GM12878 (cell line): ENCODE measurements at regions not wholly inside any gene's neighbourhood (a gene's known extent, or its start where the extent isn't known, plus 50 kb on each side); places are given as distances from the start of the nearest gene placed in this dataset.

Experiments used
- ATAC-seq: fragments of 200-7000 bp; cut with Tn5 transposase; 3 replicates; pipeline ENCODE4 v1.9.1; 2020; ENCODE audit warnings: mild to moderate bottlenecking, moderate library complexity
- BruUV-seq: library from RNA; stranded (reverse); fragments of 400-500 nt; replicated peaks from 2 replicates; lab custom pipeline; 2021; lab: Mats Ljungman, UMichigan
- CTCF ChIA-PET: fragments of 300-600 bp; sonication (Branson Sonifier 250); formaldehyde crosslinking; extraction: SDS; loops from one replicate; lab custom pipeline; 2021; ENCODE audit warnings: inconsistent platforms; lab: Yijun Ruan, JAX
- POLR2A ChIA-PET: fragments of 350-600 bp; formaldehyde crosslinking; extraction: SDS; loops from one replicate; lab custom pipeline; 2021; ENCODE audit warnings: inconsistent platforms; lab: Charles Lee
- RAD21 ChIA-PET: fragments of 300-600 bp; sonication (Branson Sonifier 250); formaldehyde crosslinking; loops from one replicate; lab custom pipeline; 2023; ENCODE audit warnings: antibody characterized with exemption; ENCODE audit not compliant: unreplicated experiment; lab: Charles Lee
- SMC1A ChIA-PET: fragments of 300-600 bp; sonication (Branson Sonifier 250); formaldehyde crosslinking; loops from one replicate; lab custom pipeline; 2023; ENCODE audit not compliant: unreplicated experiment, uncharacterized antibody; lab: Charles Lee
- DNase-seq: peaks from one replicate; pipeline ENCODE4 v3.0.0-alpha.2; 2011; ENCODE audit warnings: low read depth, low spot score
- FAIRE-seq: peaks from 3 replicates; lab custom pipeline; 2011; peaks lifted over from hg19 to GRCh38; lab: Jason Lieb, UNC
- H2AFZ ChIP-seq: 2 replicates; pipeline ENCODE4 v1.6.0; 2011; ENCODE audit warnings: low read depth, low read length, control low read depth; ENCODE audit not compliant: control insufficient read depth
- H3K27ac ChIP-seq: 2 replicates; pipeline ENCODE4 v1.5.1; 2011; ENCODE audit warnings: control low read depth; ENCODE audit not compliant: control insufficient read depth, insufficient read depth
- H3K27me3 ChIP-seq, 2 experiments: replicated peaks in 1 of 2; 2 replicates each; pipeline versions ENCODE4 v1.6.0 to v1.6.1; 2011; ENCODE audit warnings: low read length in 1 of 2; ENCODE audit not compliant: control insufficient read depth in 2 of 2, insufficient read depth in 2 of 2
- H3K36me3 ChIP-seq, 2 experiments: 2 replicates each; pipeline ENCODE4 v1.5.1; 2011; ENCODE audit warnings: low read length in 1 of 2; ENCODE audit not compliant: control insufficient read depth in 2 of 2, insufficient read depth in 2 of 2
- H3K4me1 ChIP-seq: 2 replicates; pipeline ENCODE4 v1.6.1; 2011; ENCODE audit warnings: mild to moderate bottlenecking, low read length, moderate library complexity, mixed read lengths; ENCODE audit not compliant: control insufficient read depth, insufficient read depth
- H3K4me2 ChIP-seq: 2 replicates; pipeline ENCODE4 v1.6.0; 2011; ENCODE audit warnings: control low read depth; ENCODE audit not compliant: control insufficient read depth, insufficient read depth
- H3K4me3 ChIP-seq: fragments of 200-600 bp; sonication (generic); 2 replicates; pipeline ENCODE4 v1.5.1; 2016
- H3K79me2 ChIP-seq: 2 replicates; pipeline ENCODE4 v1.6.0; 2011; ENCODE audit warnings: low read length; ENCODE audit not compliant: control insufficient read depth, insufficient read depth
- H3K9ac ChIP-seq: 2 replicates; pipeline ENCODE4 v1.8.0; 2011; ENCODE audit warnings: low read length, control low read depth, mixed read lengths; ENCODE audit not compliant: control insufficient read depth, insufficient read depth
- H3K9me3 ChIP-seq: replicated peaks from 3 replicates; pipeline ENCODE4 v1.5.1; 2011; ENCODE audit warnings: mild to moderate bottlenecking, low read length; ENCODE audit not compliant: control insufficient read depth, insufficient read depth
- H4K20me1 ChIP-seq: 2 replicates; pipeline ENCODE4 v1.6.0; 2011; ENCODE audit not compliant: control insufficient read depth, insufficient read depth
- BACH1 ChIP-seq: fragments of 450-650 bp; IDR thresholded peaks from 2 replicates; pipeline ENCODE4 v1.6.1; 2017; ENCODE audit warnings: mild to moderate bottlenecking, borderline replicate concordance
- CBX3 ChIP-seq: fragments of 200-600 bp; sonication (generic); IDR thresholded peaks from 2 replicates; pipeline ENCODE4 v1.6.1; 2016; ENCODE audit warnings: low read depth, borderline replicate concordance
- FOS ChIP-seq: IDR thresholded peaks from 3 replicates; pipeline ENCODE4 v1.6.1; 2011; ENCODE audit warnings: borderline replicate concordance; ENCODE audit not compliant: insufficient read length; ENCODE audit errors: extremely low read depth
- FOXK2 ChIP-seq: fragments of 450-650 bp; IDR thresholded peaks from 2 replicates; pipeline ENCODE4 v1.6.1; 2017; ENCODE audit warnings: mild to moderate bottlenecking, moderate library complexity
- HDAC6 ChIP-seq: fragments of 200-600 bp; sonication (generic); IDR thresholded peaks from one replicate; pipeline ENCODE4 v1.8.0; 2017; ENCODE audit warnings: antibody characterized with exemption; ENCODE audit not compliant: unreplicated experiment
- MTA2 ChIP-seq: fragments of 450-650 bp; IDR thresholded peaks from 2 replicates; pipeline ENCODE4 v1.6.1; 2016; ENCODE audit warnings: low read depth, mild to moderate bottlenecking, moderate library complexity
- NBN ChIP-seq: fragments of 450-650 bp; IDR thresholded peaks from 2 replicates; pipeline ENCODE4 v1.6.1; 2016
- NFIC ChIP-seq: IDR thresholded peaks from 2 replicates; pipeline ENCODE4 v1.6.1; 2012; ENCODE audit warnings: low read depth, mild to moderate bottlenecking, inconsistent platforms, low read length, moderate library complexity
- NFXL1 ChIP-seq: fragments of 450-650 bp; IDR thresholded peaks from 2 replicates; pipeline ENCODE4 v1.6.1; 2017; ENCODE audit warnings: antibody characterized with exemption, mild to moderate bottlenecking, borderline replicate concordance
- NFYA ChIP-seq: IDR thresholded peaks from 2 replicates; pipeline ENCODE4 v1.6.1; 2011; ENCODE audit warnings: low read depth, mild to moderate bottlenecking, low read length, improper control_type of control experiment, borderline replicate concordance
- PAX5 ChIP-seq: IDR thresholded peaks from 2 replicates; pipeline ENCODE4 v1.6.1; 2011; ENCODE audit warnings: low read depth, low read length, borderline replicate concordance
- POLR2A ChIP-seq: IDR thresholded peaks from 2 replicates; pipeline ENCODE4 v1.6.1; 2011; ENCODE audit warnings: low read depth, mild to moderate bottlenecking, low read length
- RB1 ChIP-seq: fragments of 450-650 bp; formaldehyde crosslinking; IDR thresholded peaks from 2 replicates; pipeline ENCODE4 v1.6.1; 2017; ENCODE audit warnings: mild to moderate bottlenecking, borderline replicate concordance
- TARDBP ChIP-seq: IDR thresholded peaks from 2 replicates; pipeline ENCODE4 v1.6.1; 2016; ENCODE audit warnings: borderline replicate concordance
- ZNF384 ChIP-seq: IDR thresholded peaks from 2 replicates; pipeline ENCODE4 v1.6.1; 2012; ENCODE audit warnings: low read depth, mild to moderate bottlenecking, low read length, improper control_type of control experiment, borderline replicate concordance
- ZSCAN29 ChIP-seq: fragments of 450-650 bp; IDR thresholded peaks from 2 replicates; pipeline ENCODE4 v1.6.1; 2017; ENCODE audit warnings: mild to moderate bottlenecking, moderate library complexity
- WGBS: methylation state at CpG from one replicate; pipeline ENCODE4 v1.1.6; 2016; ENCODE audit warnings: low lambda C conversion rate; ENCODE audit not compliant: insufficient replicate concordance, insufficient coverage; ENCODE audit errors: missing lambda C conversion rate; 5-methylcytosine and 5-hydroxymethylcytosine counted together
- in situ Hi-C: fragments of 300-500 bp; cut with MboI; formaldehyde crosslinking; loops from 9 replicates; pipeline ENCODE4 v1.14.3; 2018; ENCODE audit warnings: mixed read lengths
- intact Hi-C: fragments of 100-400 bp; cut with micrococcal nuclease; formaldehyde crosslinking; loops from one replicate; pipeline ENCODE4 v1.14.2; 2022; ENCODE audit not compliant: unreplicated experiment
- TF ChIP-seq, protein P1 (sequence below): IDR thresholded peaks from 2 replicates; pipeline ENCODE4 v1.6.1; 2011; ENCODE audit warnings: low read depth, mild to moderate bottlenecking, low read length, moderate library complexity, borderline replicate concordance; ENCODE audit errors: extremely low read depth

GRCh38 chr12:92080911-92081285 is 64.7 kb downstream of the BTG1 start:
- Histone ChIP-seq H2AFZ (no peak overlapping the region; the same call in 1 of the 2 replicates), H3K27ac (no peak overlapping the region), H3K27me3 (no peaks in the 10 kb centered on the region), H3K9ac (no peak overlapping the region), H3K9me3 (no peaks in the 10 kb centered on the region; the same call in 2 of the 3 replicates), H3K79me2 (no peaks in the 10 kb centered on the region; the same call in 1 of the 2 replicates), H3K4me2 (0 out of 2 replicates have a peak overlapping the region, but pooled peaks have one; percentile 71), H3K36me3 (no peaks in the 10 kb centered on the region), H4K20me1 (no peaks in the 10 kb centered on the region), H3K4me3 (no peak overlapping the region), H3K4me1 (peaks cover 28% of the 10 kb centered on the region)
- POLR2A ChIA-PET: no interaction called here
- no peak for DNase-seq
- RAD21 ChIA-PET: no interaction called here
- SMC1A ChIA-PET: no interaction called here
- TF ChIP-seq NFYA (no peak), MTA2 (no peak)
- TF ChIP-seq, protein P1, sequence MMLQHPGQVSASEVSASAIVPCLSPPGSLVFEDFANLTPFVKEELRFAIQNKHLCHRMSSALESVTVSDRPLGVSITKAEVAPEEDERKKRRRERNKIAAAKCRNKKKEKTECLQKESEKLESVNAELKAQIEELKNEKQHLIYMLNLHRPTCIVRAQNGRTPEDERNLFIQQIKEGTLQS: no peak
- 76% methylated on average over 3 of the region's 3 CpGs for WGBS
- no peak for ATAC-seq
- intact Hi-C loops (no loop called here), in situ Hi-C loops (no loop called here)
- no TSS peak for BruUV-seq
- FAIRE-seq: no peak
- CTCF ChIA-PET: no interaction called here

DNA sequence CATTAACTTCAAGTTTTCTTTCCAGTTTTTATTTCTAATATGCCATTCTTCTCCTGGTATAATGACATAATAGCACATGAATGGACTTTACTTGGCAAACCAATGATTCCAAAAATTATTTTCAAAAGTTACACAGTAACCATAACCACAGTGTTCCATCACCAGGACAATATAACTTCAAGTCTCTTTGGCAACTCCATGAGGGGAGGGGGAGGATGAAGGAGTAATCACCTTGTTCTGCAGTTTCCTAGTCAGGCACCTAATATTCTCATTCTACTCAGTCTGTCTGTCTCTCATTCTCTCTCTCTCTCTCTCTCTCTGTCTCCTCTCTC is 66.6 kb downstream of the BTG1 start:
- no TSS peak for BruUV-seq
- H3K4me3 ChIP-seq: no peak overlapping the region
- no peak overlapping the region for H3K9ac ChIP-seq
- CTCF ChIA-PET: no interaction called here
- no peak overlapping the region for H3K4me2 ChIP-seq
- intact Hi-C loops: no loop called here
- no peaks in the 10 kb centered on the region for H3K36me3 ChIP-seq
- no peak for DNase-seq
- TF ChIP-seq ZNF384 (no peak), PAX5 (no peak), NFXL1 (no peak), POLR2A (no peak), FOXK2 (no peak), ZSCAN29 (no peak), CBX3 (no peak), BACH1 (no peak), NFIC (no peak), HDAC6 (no peak), RB1 (no peak), TARDBP (no peak), FOS (no peak), NBN (no peak)
- TF ChIP-seq, all 136 proteins: peak for 0
- FAIRE-seq: no peak
- H3K9me3 ChIP-seq: no peaks in the 10 kb centered on the region; the same call in 2 of the 3 replicates
- H4K20me1 ChIP-seq: no peaks in the 10 kb centered on the region
- H3K27ac ChIP-seq: no peak overlapping the region
- peaks cover 36% of the 10 kb centered on the region for H3K4me1 ChIP-seq
- no peaks in the 10 kb centered on the region for H3K79me2 ChIP-seq
- ChIA-PET SMC1A (no interaction called here), POLR2A (no interaction called here), RAD21 (no interaction called here)
- in situ Hi-C loops: no loop called here
- H3K27me3 ChIP-seq: no peaks in the 10 kb centered on the region
- no peak for ATAC-seq
- H2AFZ ChIP-seq: no peak overlapping the region
